K562 (cell line): ENCODE measurements at regions not wholly inside any gene's neighbourhood (a gene's known extent, or its start where the extent isn't known, plus 50 kb on each side); places are given as distances from the start of the nearest gene placed in this dataset.
A peak's percentile ranks its signal among the peaks of the same experiment; 100 is the strongest.

Source experiments
- ARID3A ChIP-seq: IDR thresholded peaks from 2 replicates; pipeline ENCODE4 v1.6.1; 2012; ENCODE audit warnings: low read depth, low read length, improper control_type of control experiment, borderline replicate concordance
- ATF7 ChIP-seq: fragments of 450-650 bp; IDR thresholded peaks from 2 replicates; pipeline ENCODE4 v1.7.1; 2014; ENCODE audit warnings: mild to moderate bottlenecking, moderate library complexity
- CTCFL ChIP-seq: IDR thresholded peaks from 2 replicates; pipeline ENCODE4 v1.6.1; 2011; ENCODE audit warnings: borderline replicate concordance, low read depth, mild to moderate bottlenecking, moderate library complexity, low read length; ENCODE audit not compliant: insufficient read depth, poor library complexity, severe bottlenecking
- FOSL1 ChIP-seq: fragments of 200-800 bp; sonication (Bioruptor generic); conservative IDR thresholded peaks from 2 replicates; pipeline ENCODE4 v1.6.1; 2016; ENCODE audit warnings: missing genetic modification characterization, missing compliant biosample characterization
- GTF2B ChIP-seq: IDR thresholded peaks from 2 replicates; pipeline ENCODE4 v1.6.1; 2011; ENCODE audit not compliant: insufficient read length; ENCODE audit errors: extremely low read depth
- HINFP ChIP-seq: fragments of 450-650 bp; conservative IDR thresholded peaks from 2 replicates; pipeline ENCODE4 v1.6.1; 2016; ENCODE audit warnings: missing genetic modification characterization, low read depth, mild to moderate bottlenecking, control low read depth, missing compliant biosample characterization
- MECOM ChIP-seq: fragments of 250-450 bp; sonication (Bioruptor Pico); IDR thresholded peaks from 2 replicates; pipeline ENCODE4 v1.8.0; 2022; ENCODE audit warnings: inconsistent platforms
- MEF2D ChIP-seq: conservative IDR thresholded peaks from 2 replicates; pipeline ENCODE4 v1.6.1; 2016; ENCODE audit warnings: low read depth, missing genetic modification characterization, missing compliant biosample characterization
- PTRF ChIP-seq: fragments of 450-650 bp; IDR thresholded peaks from 2 replicates; pipeline ENCODE4 v1.6.1; 2016; ENCODE audit warnings: mild to moderate bottlenecking, missing genetic modification characterization, missing compliant biosample characterization
- RAD21 ChIP-seq, 2 experiments: fragments of 250-450 bp in 1 of 2; fragments of 450-650 bp in 1 of 2; sonication (Bioruptor Pico) in 1 of 2; formaldehyde crosslinking in 1 of 2; IDR thresholded peaks in 1 of 2; conservative IDR thresholded peaks in 1 of 2; 2 replicates each; pipeline versions ENCODE4 v1.4.0 to v1.8.0; 2020 to 2022; ENCODE audit warnings: mild to moderate bottlenecking in 2 of 2, moderate library complexity in 1 of 2
- TCFL5 ChIP-seq: fragments of 250-450 bp; sonication (Bioruptor Pico); conservative IDR thresholded peaks from 2 replicates; pipeline ENCODE4 v1.6.1; 2021; ENCODE audit warnings: mild to moderate bottlenecking, moderate library complexity, matching md5 sums
- TEAD1 ChIP-seq, 2 experiments: fragments of 450-650 bp in 1 of 2; sonication (generic) in 1 of 2; formaldehyde crosslinking; IDR thresholded peaks; 2 replicates each; pipeline versions ENCODE4 v1.4.0 to v1.8.0; 2020 to 2022; ENCODE audit warnings: mild to moderate bottlenecking in 2 of 2, missing genetic modification reagents in 1 of 2
- ZBTB9 ChIP-seq: fragments of 450-650 bp; formaldehyde crosslinking; IDR thresholded peaks from 2 replicates; pipeline ENCODE4 v1.4.0; 2020; ENCODE audit warnings: mild to moderate bottlenecking, moderate library complexity
- ZNF639 ChIP-seq, 2 experiments: fragments of 200-800 bp in 1 of 2; sonication (Bioruptor generic) in 1 of 2; sonication (generic) in 1 of 2; formaldehyde crosslinking in 1 of 2; IDR thresholded peaks in 1 of 2; conservative IDR thresholded peaks in 1 of 2; 2 replicates each; pipeline versions ENCODE4 v1.5.0 to v1.6.1; 2016 to 2020; ENCODE audit warnings: missing compliant biosample characterization in 1 of 2, missing genetic modification characterization in 1 of 2, missing genetic modification reagents in 1 of 2
- ZNF766 ChIP-seq: fragments of 200-800 bp; sonication (Bioruptor generic); conservative IDR thresholded peaks from 2 replicates; pipeline ENCODE4 v1.6.1; 2016; ENCODE audit warnings: missing genetic modification characterization, missing compliant biosample characterization

GRCh38 chr6:146890644-146891434 lies 292.1 kb downstream of the ADGB start (continued):
- TF ChIP-seq TCFL5 (CRISPR knock-in tag) (peak; percentile 73; the same call in 1 of the 2 replicates), HINFP (peak; percentile 73), MEF2D (tag) (peak; percentile 65), RAD21 (CRISPR knock-in tag; conservative IDR thresholded peaks at IDR 0.05 in 1 of 2, IDR thresholded peaks at IDR 0.05 in 1 of 2) (peak; percentile 59 to 68), ZNF766 (CRISPR knock-in tag) (peak; percentile 87), TEAD1 (CRISPR knock-in tag; IDR thresholded peaks at IDR 0.05) (peak in 1 of 2 experiments; percentile 52; a peak in 1 of 4 replicates), FOSL1 (tag) (peak; percentile 34; the same call in 1 of the 2 replicates), ATF7 (0 out of 2 replicates have a peak, but pooled peaks have one; percentile 19), GTF2B (no peak), MECOM (CRISPR knock-in tag) (peak; percentile 44; the same call in 1 of the 2 replicates), ZBTB9 (peak; percentile 59; the same call in 1 of the 2 replicates), ZNF639 (CRISPR knock-in tag; conservative IDR thresholded peaks at IDR 0.05 in 1 of 2, IDR thresholded peaks at IDR 0.05 in 1 of 2) (peak in 1 of 2 experiments; percentile 91; a peak in 2 of 4 replicates), CTCFL (peak; percentile 60), ARID3A (0 out of 2 replicates have a peak, but pooled peaks have one; percentile 31), PTRF (tag) (peak; percentile 60; the same call in 1 of the 2 replicates)
